ENCODE measurements at regions not wholly inside any gene's neighbourhood (a gene's known extent, or its start where the extent isn't known, plus 50 kb on each side); places are given as distances from the start of the nearest gene placed in this dataset.

DNA sequence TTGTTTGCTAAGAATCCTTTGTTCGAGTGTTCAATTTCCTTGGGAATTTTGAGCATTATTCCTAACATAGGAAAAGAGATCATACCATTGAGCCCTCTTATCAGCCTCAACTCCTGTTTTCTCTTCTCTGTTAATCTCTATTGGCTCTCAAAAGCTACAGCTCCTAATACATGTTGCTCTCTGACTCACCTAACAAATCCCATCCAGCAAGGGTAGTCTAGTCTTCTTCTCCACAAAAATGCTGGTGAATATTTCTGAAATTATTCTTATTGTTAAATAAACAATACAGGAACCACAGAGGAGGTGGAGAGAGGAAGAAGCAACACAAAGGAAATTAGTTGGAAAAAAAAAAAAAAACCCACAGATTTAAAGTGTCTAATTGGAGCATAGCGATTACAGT, 325.8 kb upstream of the NAALADL2 start:
- H3K4me1 ChIP-seq, result no peaks in the 10 kb centered on the region
- H3K27me3 ChIP-seq, result no peaks in the 10 kb centered on the region
- H3K9me3 ChIP-seq, result no peaks in the 10 kb centered on the region
- no peak overlapping the region for H3K27ac ChIP-seq
- no peak overlapping the region for H3K4me3 ChIP-seq
- H3K36me3 ChIP-seq, result no peaks in the 10 kb centered on the region
- WGBS, 2 donors (ENCODE audit: low coverage in 1 of 2), result 90 to 93% methylated on average over 2 of the region's 2 CpGs
- intact Hi-C loops (cut with DNase I; ENCODE audit: low total_unique reads) (loop anchor here (5.0 kb wide), 1 partner anchor 714 kb away; no protein-coding TSS in a partner anchor), in situ Hi-C loops (cut with MboI; ENCODE audit: low pct_ligation_motif_present in 1 of 4, low pct_unique_long_range_greater_than_20kb in 1 of 4, low sequenced_read_pairs in 3 of 4) (no loop called here)
- TF ChIP-seq, protein P1, sequence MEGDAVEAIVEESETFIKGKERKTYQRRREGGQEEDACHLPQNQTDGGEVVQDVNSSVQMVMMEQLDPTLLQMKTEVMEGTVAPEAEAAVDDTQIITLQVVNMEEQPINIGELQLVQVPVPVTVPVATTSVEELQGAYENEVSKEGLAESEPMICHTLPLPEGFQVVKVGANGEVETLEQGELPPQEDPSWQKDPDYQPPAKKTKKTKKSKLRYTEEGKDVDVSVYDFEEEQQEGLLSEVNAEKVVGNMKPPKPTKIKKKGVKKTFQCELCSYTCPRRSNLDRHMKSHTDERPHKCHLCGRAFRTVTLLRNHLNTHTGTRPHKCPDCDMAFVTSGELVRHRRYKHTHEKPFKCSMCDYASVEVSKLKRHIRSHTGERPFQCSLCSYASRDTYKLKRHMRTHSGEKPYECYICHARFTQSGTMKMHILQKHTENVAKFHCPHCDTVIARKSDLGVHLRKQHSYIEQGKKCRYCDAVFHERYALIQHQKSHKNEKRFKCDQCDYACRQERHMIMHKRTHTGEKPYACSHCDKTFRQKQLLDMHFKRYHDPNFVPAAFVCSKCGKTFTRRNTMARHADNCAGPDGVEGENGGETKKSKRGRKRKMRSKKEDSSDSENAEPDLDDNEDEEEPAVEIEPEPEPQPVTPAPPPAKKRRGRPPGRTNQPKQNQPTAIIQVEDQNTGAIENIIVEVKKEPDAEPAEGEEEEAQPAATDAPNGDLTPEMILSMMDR (IDR thresholded peaks at IDR 0.05), result no peak
- TF ChIP-seq EP300 (IDR thresholded peaks at IDR 0.05; ENCODE audit: low read depth) (no peak), POLR2A (IDR thresholded peaks at IDR 0.05) (no peak), POLR2AphosphoS5 (IDR thresholded peaks at IDR 0.05) (no peak)
- no peak for DNase-seq

DNA sequence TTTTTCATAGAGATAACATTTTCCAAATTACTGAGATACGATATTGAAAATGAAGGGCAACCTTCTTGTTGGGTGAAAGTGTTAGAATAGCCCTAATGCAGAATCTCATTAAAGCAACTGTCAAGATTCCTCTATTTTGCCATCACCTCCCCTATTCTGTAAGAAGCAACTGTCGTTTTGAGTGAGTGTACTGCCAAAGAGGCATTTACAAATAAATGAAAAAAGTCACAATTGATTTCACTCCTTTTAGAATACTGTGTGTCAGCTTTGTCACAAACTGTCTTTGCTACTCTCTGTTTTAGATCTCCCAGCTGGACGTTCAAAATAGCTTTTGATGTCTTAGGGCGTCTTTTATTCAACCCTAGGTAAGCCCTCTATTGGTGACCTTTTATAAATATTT, 322.8 kb upstream of the NAALADL2 start:
- no peak for DNase-seq

DNA sequence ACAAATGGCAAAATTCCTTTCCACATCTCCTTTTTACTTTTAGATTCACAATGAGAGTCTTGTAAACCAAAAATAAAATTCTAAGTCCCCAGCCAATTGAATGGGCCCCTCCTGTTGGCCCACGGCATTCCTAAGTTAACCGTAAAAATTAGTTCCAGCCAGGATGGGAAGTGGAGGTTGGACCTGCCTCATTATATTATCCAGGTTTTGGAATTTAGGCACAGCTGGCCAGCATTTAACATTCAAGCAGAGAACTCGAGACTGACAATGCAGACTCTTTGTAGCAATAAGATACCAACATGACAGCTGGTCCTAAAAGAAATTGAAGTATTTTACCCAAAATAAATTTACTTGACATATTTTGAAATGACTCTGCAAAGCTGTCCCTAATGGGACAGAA, 321.0 kb upstream of the NAALADL2 start:
- Histone ChIP-seq H3K27ac (no peak overlapping the region), H3K4me1 (peaks cover 0 to 8% (median 0%) of the 10 kb centered on the region in 4 donors), H3K27me3 (no peaks in the 10 kb centered on the region), H3K9me3 (no peaks in the 10 kb centered on the region), H3K4me3 (no peak overlapping the region), H3K36me3 (no peaks in the 10 kb centered on the region)
- intact Hi-C loops (cut with DNase I; ENCODE audit: low total_unique reads) (no loop called here), in situ Hi-C loops (cut with MboI; ENCODE audit: low pct_ligation_motif_present in 1 of 4, low pct_unique_long_range_greater_than_20kb in 1 of 4, low sequenced_read_pairs in 3 of 4) (no loop called here)
- TF ChIP-seq, protein P1 (IDR thresholded peaks at IDR 0.05), result no peak
- TF ChIP-seq POLR2A (IDR thresholded peaks at IDR 0.05) (no peak), EP300 (IDR thresholded peaks at IDR 0.05; ENCODE audit: low read depth) (no peak), POLR2AphosphoS5 (IDR thresholded peaks at IDR 0.05) (no peak)
- no peak for DNase-seq
- 82 to 85% methylated on average over 3 of the region's 3 CpGs for WGBS, 2 donors (ENCODE audit: low coverage in 1 of 2)

More for the DNA sequence above, 322.8 kb upstream of the NAALADL2 start:
- WGBS, 2 donors (ENCODE audit: low coverage in 1 of 2), result 78% methylated on average over 4 of the region's 4 CpGs
- Histone ChIP-seq H3K9me3 (no peaks in the 10 kb centered on the region), H3K27ac (no peak overlapping the region), H3K27me3 (no peaks in the 10 kb centered on the region), H3K36me3 (no peaks in the 10 kb centered on the region), H3K4me1 (peaks cover 0 to 8% (median 0%) of the 10 kb centered on the region in 4 donors), H3K4me3 (no peak overlapping the region)
- intact Hi-C loops (cut with DNase I; ENCODE audit: low total_unique reads) (no loop called here), in situ Hi-C loops (cut with MboI; ENCODE audit: low pct_ligation_motif_present in 1 of 4, low pct_unique_long_range_greater_than_20kb in 1 of 4, low sequenced_read_pairs in 3 of 4) (no loop called here)
- TF ChIP-seq POLR2A (IDR thresholded peaks at IDR 0.05) (no peak), EP300 (IDR thresholded peaks at IDR 0.05; ENCODE audit: low read depth) (no peak), POLR2AphosphoS5 (IDR thresholded peaks at IDR 0.05) (no peak)
- TF ChIP-seq, protein P1 (IDR thresholded peaks at IDR 0.05), result no peak

DNA sequence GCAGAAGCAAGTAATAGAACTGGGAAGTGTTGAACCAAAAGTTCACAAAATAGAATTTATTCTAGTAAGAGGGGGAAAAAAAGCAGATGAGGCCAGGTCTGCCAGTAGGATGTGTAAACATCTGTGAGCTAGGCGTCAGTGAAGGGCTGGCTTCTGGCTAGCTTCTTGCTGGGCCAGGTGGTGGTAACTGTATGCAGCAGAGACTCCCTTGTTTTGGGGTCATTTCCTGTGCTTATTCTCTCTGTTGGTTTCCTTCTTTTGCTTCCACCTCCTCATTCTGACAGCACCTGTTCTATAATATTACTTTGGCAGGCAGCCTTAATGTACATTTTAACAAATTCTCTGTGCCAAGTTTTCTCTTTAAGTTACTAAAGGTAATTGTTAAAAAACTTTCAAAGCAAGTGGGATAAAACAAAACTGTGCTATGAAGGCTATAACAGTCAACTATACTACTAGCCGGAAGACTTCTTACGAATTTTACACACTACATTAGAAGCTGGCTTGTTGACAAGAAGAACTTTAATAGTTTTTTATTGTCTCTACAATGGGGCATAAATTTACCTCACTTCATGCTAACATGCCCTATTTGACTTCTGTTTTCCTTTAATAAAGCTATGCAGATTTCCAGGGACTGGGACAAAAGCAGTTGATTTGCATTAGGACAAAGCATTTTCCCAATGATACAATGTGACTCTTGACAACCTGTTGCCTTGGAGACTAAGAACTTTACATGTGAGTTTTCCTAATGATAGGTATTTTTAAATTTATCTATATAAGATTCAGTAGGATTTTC, 318.8 kb upstream of the NAALADL2 start:
- Histone ChIP-seq H3K4me1 (peaks cover 0 to 8% (median 0%) of the 10 kb centered on the region in 4 donors), H3K27ac (no peak overlapping the region), H3K27me3 (no peaks in the 10 kb centered on the region), H3K9me3 (no peaks in the 10 kb centered on the region), H3K36me3 (no peaks in the 10 kb centered on the region), H3K4me3 (no peak overlapping the region)
- no peak for DNase-seq
- WGBS, 2 donors (ENCODE audit: low coverage in 1 of 2), result 39 to 41% methylated on average over 3 of the region's 3 CpGs
- in situ Hi-C loops (cut with MboI; ENCODE audit: low pct_ligation_motif_present in 1 of 4, low pct_unique_long_range_greater_than_20kb in 1 of 4, low sequenced_read_pairs in 3 of 4) (no loop called here), intact Hi-C loops (cut with DNase I; ENCODE audit: low total_unique reads) (no loop called here)
- TF ChIP-seq POLR2AphosphoS5 (IDR thresholded peaks at IDR 0.05), result no peak
- TF ChIP-seq, protein P1 (IDR thresholded peaks at IDR 0.05), result no peak
- TF ChIP-seq EP300 (IDR thresholded peaks at IDR 0.05; ENCODE audit: low read depth), result no peak
- no peak for TF ChIP-seq POLR2A (IDR thresholded peaks at IDR 0.05)

Data from transverse colon (tissue), 4 donors.